GM21526 (cell line): ENCODE measurements at regions not wholly inside any gene's neighbourhood (a gene's known extent, or its start where the extent isn't known, plus 50 kb on each side); places are given as distances from the start of the nearest gene placed in this dataset.
"Not testable (repeated sequence)": the region's sequence is repeated elsewhere in the genome, so short reads cannot be mapped to it uniquely, and the experiment has no call there.

ENCODE experiments used
- ATAC-seq: cut with Tn5 transposase; IDR thresholded peaks from one replicate; pipeline ENCODE4 v1.9.1; 2021; ENCODE audit warnings: moderate library complexity; ENCODE audit not compliant: unreplicated experiment, low FRiP score

DNA sequence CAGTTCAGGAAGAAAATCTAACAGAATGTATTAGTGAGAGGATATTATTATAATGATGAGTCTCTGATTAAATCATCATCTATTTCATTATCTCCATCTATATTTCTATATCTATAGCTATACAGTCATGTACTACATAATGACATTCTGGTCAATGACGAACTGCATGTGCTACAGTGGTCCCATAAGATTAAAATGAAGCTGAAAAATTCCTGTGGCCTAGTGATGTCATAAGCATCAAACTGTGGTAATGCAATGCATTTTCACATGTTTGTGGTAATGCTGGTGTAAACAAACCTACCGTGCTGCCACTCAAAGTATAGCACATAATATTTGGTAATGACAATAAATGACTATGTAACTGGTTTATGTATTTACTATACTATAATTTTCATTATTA lies 1127.9 kb upstream of the CHAC2 start:
- ATAC-seq, result no peak

DNA sequence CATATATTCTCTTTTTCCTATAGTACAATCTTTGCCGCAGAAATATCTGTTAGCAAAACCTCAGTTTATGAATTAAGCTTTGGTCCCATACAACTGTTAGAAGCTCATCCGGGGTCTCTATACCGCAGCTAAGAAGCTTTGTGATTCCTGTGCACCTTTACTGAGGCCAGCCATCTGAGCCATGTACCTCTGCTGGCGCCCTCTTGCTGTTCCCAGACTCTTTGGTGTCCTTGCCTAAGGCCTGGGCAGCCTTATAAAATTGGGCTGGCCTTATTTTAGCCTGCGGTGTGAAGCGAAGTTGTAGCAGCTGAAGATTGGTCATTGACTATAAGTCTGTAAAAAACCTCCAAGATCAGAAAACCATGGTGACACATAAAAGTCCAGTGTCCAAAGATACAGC lies 1135.1 kb upstream of the CHAC2 start:
- ATAC-seq, result no peak

DNA sequence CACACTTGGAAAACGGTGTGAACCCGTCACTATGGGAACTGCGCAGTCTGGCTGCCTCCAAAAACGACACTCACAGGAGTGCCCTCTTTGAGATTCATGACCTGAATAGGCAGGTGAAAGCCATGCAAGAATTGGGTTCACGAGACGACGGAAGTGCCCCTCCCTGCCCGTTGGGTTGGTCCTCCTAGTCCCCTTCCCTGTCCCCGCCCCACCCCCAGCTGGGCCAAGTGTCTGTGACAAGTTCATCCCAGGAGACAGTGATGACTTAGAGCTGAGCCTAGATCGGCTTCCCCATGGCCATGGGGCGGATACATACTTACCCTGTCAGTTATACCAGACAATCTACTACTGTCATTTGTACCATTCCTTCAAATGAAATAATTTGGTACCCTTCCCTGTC lies 1137.7 kb upstream of the CHAC2 start:
- no peak for ATAC-seq

DNA sequence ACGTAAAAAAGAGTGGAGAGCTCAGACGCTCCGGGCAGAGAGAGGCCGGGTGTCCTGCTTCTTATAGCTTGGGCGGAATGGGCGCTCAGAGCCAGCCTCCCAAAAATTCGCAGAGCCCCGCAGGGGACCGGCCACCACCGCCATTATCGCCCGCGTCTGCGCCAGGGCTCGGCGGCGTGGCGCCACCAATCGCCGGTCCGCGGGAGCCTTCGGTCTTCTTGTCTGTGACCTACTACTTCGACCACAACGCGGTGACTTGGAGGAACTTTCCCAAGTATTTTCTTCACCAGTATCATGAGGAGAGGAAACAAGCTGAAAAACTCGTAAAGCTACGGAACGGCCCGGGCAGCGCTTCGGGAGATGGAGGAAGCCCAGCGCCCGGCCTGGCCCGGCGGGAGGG lies 1138.1 kb upstream of the CHAC2 start:
- no peak for ATAC-seq

DNA sequence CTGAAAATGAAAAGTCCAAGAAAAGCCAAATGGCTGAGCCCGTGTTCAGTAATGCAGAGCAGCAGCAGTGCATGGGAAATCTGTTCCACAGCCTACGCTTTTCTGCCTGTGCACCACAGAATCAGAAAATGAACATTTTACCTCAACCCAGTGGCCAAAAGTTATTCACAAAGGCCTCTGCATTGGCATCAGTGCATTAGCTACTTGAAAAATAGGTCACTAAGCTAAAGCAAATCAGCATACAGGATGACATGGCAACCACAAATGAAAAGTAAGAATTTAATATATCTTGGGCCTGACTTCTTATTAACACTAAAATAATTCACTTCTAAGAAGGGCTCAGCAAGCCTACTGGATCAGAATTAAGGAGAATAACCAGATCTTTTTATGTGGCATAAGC lies 1145.3 kb upstream of the CHAC2 start:
- no peak for ATAC-seq

DNA sequence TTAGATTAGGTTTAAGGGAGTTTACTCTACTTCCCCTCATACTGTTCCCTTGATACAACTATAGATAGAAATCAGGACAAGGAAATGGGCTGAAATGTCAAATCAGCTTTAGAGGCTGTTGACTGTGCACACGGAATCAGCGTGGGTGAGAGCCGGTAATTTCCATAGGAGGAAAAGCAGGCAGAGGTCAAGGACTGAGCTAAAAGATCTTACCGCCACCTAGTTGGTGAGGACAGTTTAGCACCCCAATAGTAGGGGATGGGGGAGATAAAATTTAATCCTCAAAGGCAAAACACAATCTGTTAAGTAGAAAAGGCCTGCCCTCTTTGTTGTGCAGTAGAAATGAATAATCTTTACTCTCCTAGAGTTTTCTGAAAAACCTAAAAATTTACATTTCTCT lies 1154.5 kb upstream of the CHAC2 start:
- ATAC-seq, result no peak

DNA sequence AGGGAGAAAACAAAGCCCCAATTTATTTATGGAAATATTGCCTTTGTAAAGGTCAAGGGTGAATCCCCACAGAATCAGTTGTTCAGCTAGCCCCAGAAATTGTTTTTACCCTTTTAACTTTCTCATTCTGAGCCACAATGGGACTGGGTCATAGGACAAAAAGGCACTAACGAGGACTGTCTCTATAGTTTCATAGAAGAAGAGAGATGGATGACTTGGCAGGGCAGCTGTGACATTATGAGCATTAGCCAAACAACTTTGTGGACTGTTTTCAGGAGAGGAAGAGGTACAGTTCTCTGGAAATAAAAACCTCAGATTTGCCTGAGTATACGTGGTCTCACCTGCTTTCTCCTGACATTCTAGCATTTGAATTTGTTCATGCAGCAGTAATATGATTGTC lies 1155.8 kb upstream of the CHAC2 start:
- ATAC-seq, result no peak

DNA sequence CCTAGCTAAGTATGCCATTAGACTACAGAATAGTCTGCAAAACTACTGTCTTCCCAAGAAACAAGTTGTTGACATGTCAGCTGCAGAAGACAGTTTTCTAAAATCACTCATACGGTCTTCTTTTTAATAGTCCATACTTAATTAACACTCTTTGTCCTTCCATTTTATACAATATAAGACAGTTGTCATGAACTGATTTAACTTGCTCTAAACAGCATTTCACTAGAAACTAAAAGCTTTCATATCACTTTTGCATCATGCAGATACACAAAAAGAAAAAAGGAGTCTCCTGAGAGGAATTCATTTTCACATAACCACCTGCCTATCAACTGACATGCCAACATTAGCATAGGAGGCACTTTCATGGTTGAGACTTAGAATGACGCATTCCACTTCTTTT lies 1159.6 kb upstream of the CHAC2 start:
- ATAC-seq, result no peak

DNA sequence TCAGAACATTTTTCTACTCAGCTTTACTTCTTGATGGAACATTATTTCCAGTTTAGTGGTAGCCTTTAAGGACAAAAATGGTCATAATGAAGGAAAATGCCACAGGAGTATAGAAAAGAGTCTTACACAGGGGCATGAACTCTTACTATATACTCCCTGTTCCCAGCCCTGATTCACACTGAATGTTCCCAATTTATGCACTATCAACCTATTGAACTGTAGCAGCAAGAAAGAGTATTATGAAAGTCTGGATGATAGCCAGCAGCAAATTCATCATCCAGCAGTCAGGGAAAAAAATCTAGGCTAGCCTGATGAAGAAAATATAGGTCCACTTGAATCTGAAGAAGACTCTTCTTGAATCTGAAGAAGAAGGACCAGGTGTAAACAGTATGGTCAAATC lies 1170.3 kb upstream of the CHAC2 start:
- no peak for ATAC-seq

DNA sequence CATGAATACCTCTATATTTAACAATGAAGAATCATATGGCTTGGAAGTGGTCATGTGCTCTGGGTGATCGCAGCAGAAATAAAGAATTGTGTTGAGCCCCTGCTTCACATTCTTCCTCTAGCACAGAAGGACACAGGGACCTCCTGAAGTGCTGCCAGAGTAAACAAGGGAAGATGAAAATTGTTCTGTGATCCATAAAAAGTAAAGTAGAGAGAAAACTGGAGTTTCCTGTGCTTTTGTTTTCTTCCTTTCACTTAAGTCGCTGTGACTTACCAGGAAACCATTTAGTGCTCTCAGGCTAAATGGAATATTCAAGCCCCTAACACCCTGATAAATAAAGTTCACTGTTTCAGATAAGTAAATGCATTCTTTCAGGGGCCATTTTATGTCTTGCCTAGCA lies 1173.6 kb upstream of the CHAC2 start:
- ATAC-seq, result no peak

DNA sequence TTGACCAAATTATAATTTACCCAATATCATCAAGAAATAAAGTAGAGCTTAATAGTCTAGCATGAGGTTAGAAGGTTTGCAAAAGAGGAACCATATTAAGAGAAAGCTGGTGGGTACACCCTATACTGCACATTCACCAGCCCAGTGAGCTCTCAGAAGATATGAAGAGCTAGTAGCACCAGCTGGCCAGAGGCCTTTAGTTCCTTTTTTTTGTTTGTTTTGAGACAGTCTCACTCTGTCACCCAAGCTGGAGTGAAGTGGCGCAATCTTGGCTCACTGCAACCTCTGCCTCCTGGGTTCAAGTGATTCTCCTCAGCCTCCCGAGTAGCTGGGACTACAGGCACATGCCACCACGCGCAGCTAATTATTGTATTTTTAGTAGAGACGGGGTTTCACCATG lies 1183.5 kb upstream of the CHAC2 start:
- ATAC-seq, result not testable (repeated sequence)

DNA sequence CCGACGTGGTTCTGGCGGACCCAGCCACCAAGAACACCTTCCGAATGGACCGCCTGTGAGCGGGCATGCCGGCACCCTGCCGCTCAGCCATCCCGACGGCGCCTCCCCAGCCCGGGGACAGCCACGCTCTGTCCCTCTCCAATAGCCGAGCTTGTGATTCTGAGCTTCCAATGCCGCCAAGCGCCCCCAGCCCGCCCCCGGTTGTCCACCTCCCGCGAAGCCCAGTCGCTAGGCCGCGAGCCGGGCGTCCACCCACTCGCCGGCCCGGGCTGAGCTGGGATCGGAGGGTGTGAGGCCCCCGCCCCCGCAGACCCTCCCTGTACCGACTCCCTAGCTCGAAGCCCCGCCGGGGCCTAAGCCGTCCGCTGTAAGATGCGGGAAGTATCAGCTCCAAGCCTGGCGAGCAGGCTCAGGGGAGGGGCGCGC lies 1195.1 kb upstream of the CHAC2 start:
- ATAC-seq, result no peak

DNA sequence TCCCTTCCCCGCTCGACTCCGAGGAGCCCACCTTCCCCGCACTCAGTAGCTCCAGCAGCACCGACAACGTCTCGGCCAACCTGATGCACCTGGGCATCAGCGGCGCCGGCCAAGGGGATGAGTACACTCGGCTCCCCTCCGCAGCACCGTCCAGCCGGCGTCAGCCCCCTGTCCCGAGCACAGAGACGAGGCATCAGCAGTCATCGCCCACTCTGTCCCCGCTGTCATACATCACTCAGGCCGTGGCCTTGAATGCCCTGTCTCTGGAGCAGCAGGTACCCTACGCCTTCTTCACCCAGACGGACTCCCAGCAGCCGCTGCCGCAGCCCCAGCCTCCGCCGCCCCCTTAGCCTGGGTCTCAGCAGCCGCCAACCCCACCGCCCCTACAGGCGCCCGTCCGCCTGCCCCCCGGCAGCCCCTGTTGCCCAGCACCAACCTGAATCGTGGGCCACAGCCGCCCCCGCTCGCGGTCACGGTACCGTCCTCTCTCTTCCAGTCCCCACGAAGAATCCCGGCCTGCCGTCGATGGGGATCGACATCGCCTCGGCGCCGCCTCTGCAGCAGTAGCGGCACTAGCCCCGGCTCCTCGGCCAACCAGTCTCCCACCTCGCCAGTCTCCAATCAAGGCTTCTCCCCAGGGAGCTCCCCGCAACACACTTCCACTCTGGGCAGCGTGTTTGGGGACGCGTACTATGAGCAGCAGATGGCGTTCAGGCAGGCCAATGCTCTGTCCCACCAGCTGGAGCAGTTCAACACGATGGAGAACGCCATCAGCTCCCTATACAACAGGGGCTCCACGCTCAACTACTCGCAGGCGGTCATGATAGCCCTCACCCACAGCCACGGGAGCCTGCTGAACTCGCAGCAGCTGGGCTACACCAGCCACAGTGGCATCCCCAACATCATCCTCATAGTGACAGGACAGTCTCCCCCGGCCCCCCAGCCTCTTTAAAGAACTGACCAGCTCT lies 1195.9 kb upstream of the CHAC2 start:
- no peak for ATAC-seq

DNA sequence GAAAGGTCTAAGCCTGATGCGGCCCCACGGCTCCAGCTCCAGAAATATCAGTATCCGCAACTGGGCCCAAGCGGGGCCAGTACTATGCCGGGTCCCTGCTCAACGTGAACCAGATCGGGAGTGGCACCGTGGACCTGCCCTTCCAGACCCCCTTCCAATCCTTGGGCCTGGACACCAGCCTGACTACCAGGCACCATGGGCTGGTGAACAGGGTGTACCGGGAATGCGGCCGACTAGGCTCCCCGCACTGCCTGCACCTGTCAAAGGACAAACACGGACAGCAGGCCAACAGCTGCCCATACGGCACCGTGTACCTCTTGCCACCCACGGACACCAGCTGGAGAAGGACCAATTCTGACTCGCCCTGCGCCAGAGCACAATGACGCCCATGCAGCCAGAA lies 1196.9 kb upstream of the CHAC2 start:
- ATAC-seq, result no peak

DNA sequence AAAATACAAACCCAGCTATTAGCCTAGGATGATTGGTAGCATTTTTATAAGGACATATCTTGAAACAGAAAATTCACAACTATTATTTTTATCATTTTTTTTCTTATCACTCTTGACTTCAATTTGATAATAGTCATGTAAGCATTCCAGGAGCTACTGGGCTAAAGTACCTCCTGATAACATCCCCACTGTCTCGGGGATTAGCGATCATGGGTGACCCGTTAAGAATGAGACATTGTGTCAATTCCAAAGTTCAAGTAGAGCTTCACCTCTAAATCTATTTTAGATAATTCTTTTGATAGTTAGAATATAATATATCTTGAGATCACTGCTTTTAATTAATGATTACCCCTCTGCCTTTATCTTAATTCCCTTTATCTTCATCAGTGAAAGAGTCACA lies 1204.5 kb upstream of the CHAC2 start:
- no peak for ATAC-seq

DNA sequence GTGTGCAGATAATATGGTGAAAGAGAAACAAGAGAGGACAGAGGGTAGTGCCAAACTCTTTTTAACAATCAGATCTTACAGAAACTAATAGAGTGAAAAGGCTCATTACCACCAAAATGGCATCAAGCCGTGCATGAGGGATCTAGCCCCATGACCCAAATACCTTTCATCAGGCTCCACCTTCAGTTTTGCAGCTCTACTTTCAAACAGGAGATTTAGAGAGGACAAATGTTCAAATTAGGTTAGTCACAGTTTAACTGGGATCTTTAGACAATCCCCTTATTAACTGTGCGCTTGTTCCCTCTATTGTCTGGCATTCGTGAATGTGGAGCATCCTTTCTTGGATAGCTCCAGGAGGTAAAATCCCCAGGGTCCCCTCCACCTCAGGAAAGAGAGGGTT lies 1209.3 kb upstream of the CHAC2 start:
- ATAC-seq, result no peak

DNA sequence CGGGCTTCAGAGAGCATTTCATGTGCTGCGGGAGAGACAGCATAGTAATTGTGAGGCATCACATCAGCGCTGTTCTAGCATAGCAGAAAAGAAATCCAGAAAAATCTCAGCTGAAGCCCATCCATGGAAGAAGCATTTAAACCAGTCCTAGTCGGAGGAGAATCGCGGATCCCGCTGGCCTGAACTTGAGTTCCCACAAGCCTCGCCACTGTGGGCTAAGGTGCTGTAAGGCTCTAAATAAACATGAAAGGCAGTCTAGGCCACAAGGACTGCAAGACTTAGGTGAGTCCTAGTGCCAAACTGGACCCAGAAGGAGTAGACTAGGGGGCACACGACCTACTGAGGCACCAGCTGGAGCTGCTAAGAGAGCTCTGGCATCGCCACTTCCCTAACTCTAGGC lies 1225.3 kb upstream of the CHAC2 start:
- ATAC-seq, result no peak

DNA sequence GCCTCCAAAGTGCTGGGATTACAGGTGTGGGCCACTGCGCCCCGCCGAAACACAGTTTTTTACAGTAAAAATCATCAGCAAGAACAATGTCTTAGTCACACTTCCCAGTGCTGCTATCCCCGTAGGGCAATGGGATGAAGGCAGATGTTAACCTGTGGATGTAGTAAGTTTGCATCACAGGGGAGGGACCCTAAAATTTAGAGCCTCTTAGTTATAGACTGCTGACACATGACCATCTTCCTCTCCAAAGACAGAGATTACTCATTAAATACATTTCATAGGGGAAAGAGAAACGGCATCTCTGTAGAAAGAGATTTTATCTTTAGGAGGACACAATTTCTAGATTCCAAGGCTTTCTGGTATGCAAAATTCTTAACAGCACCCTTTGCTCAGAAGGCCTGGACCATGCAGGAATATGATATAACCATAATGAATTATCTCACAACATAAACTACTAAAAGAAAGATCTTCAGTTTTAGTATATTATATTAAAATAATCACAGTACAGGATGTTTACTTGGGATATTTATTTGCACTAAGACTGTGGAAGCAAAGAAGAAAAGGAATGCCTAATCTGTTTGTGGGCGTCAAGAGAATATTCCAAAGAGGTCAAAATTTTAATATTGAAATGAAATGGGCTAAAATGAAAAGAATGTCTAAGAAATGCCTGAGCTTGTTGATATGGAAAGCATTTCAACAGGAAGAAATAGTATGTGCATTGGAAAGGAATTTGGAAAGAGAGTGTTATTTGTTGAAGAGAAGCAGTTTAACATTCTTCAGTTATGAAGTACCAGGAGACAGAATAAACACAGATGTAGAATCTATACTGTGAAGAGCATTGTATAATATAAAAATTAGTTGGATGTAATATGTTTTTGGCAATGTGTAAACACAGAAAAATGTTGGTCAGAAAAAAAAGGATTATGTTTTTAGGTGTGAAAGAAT lies 1228.3 kb upstream of the CHAC2 start:
- ATAC-seq, result no peak

DNA sequence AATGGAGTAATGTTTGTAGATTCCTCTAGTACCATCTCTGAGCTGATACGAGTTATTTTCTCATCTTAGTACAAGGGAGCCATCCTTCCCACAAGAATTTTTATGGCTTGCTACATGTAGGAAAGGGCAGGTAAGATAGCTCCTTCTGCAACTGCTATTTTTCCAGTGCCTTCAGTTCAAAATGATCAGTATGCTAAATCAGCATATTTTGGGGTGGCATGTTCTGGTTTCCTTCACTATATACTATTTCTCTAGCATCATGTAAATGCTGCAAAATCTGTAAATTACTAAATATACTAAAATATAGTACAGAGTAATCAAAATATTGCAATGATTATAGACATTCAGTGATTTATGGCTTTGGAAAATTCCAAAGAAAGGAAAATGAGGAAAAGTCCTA lies 1230.0 kb upstream of the CHAC2 start:
- ATAC-seq, result no peak

DNA sequence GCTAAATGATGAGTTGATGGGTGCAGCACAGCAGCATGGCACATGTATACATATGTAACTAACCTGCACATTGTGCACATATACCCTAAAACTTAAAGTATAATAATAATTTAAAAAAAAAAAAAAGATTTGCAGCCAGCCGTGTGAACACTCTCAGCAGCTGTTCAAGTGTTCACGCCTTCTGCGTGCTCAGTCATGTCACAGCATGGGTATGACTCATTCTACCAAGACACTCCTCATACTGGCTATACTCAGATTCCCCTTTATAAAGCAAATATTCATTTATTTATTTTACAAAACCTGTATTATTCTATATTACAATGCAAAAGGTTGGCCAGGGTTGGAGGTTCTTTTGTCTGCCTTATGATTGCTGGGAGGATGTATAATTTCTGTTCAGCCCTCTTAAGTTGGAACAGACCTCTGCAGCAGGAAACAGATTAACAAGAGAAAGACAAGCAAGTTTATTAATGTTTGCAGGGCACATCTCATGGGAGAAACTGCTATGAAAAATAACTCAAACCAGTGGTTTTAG lies 1230.6 kb upstream of the CHAC2 start:
- ATAC-seq, result no peak

DNA sequence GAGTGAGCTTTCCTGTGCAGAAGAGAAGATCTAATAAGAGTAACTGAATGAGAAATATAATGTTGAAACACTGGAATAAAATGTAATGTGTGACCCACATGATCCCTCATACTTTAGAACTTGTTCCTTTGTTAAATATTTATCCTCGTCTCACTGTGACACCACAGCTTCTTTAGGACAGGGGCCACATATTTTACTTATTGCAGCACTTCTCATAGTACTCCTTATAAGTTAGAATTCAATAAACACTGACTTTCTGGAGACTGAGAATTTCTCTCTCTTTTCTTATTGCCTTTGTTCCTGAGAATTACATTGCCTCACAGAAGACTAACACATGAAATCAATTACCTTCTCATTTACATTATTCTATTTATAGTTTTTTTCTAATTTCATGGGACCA lies 1234.6 kb upstream of the CHAC2 start:
- ATAC-seq, result no peak
